ENCODE measurements at regions not wholly inside any gene's neighbourhood (a gene's known extent, or its start where the extent isn't known, plus 50 kb on each side); places are given as distances from the start of the nearest gene placed in this dataset.
"Not testable (repeated sequence)": the region's sequence is repeated elsewhere in the genome, so short reads cannot be mapped to it uniquely, and the experiment has no call there.

GRCh38 chr2:82748653-82749052 lies 1710.4 kb downstream of the SUCLG1 start:
- H3K27me3 Mint-ChIP-seq (ENCODE audit: low read depth in 2 of 2) = no peaks in the 10 kb centered on the region
- TF ChIP-seq CTCF (IDR thresholded peaks at IDR 0.05) = no peak
- H3K9me3 ChIP-seq (ENCODE audit: control insufficient read depth, insufficient read depth, low read length) = no peaks in the 10 kb centered on the region
- H3K4me1 Mint-ChIP-seq = no peaks in the 10 kb centered on the region
- peaks cover 8% of the 10 kb centered on the region for H3K36me3 Mint-ChIP-seq
- intact Hi-C loops (cut with micrococcal nuclease) = no loop called here
- H3K27ac ChIP-seq (ENCODE audit: low read length) = no peak overlapping the region
- no peak overlapping the region for H3K27ac Mint-ChIP-seq
- H3K36me3 ChIP-seq (ENCODE audit: control insufficient read depth, insufficient read depth, low read length) = no peaks in the 10 kb centered on the region
- H3K4me3 Mint-ChIP-seq = no peak overlapping the region
- no peaks in the 10 kb centered on the region for H3K27me3 ChIP-seq (ENCODE audit: control insufficient read depth, insufficient read depth, low read length)
- ATAC-seq = no peak
- no peaks in the 10 kb centered on the region for H3K4me1 ChIP-seq (ENCODE audit: control insufficient read depth, insufficient read depth, low read length)
- no peak for DNase-seq
- 93% methylated on average over 2 of the region's 2 CpGs for WGBS (ENCODE audit: insufficient coverage)
- peaks cover 18 to 38% of the 10 kb centered on the region in 2 donors for H3K9me3 Mint-ChIP-seq
- H3K4me3 ChIP-seq (ENCODE audit: low read length) = no peak overlapping the region

GRCh38 chr2:82740527-82740926 lies 1718.6 kb downstream of the SUCLG1 start:
- intact Hi-C loops (cut with micrococcal nuclease) = no loop called here

GRCh38 chr2:82737965-82738364 lies 1721.1 kb downstream of the SUCLG1 start:
- not testable (repeated sequence) for H3K4me3 Mint-ChIP-seq

More at GRCh38 chr2:82740527-82740926, 1718.6 kb downstream of the SUCLG1 start:
- H3K27ac ChIP-seq (ENCODE audit: low read length) = no peak overlapping the region
- no peaks in the 10 kb centered on the region for H3K4me1 ChIP-seq (ENCODE audit: control insufficient read depth, insufficient read depth, low read length)
- no peaks in the 10 kb centered on the region for H3K27me3 ChIP-seq (ENCODE audit: control insufficient read depth, insufficient read depth, low read length)
- ATAC-seq (no peak), DNase-seq (no peak)
- no peaks in the 10 kb centered on the region for H3K4me1 Mint-ChIP-seq
- 100% methylated on average over 1 of the region's 1 CpG for WGBS (ENCODE audit: insufficient coverage)
- H3K27ac Mint-ChIP-seq = no peak overlapping the region
- no peak overlapping the region for H3K4me3 ChIP-seq (ENCODE audit: low read length)
- H3K4me3 Mint-ChIP-seq = no peak overlapping the region
- no peak for TF ChIP-seq CTCF (IDR thresholded peaks at IDR 0.05)
- no peaks in the 10 kb centered on the region for H3K36me3 Mint-ChIP-seq
- peaks cover 7% of the 10 kb centered on the region for H3K9me3 ChIP-seq (ENCODE audit: control insufficient read depth, insufficient read depth, low read length)
- no peaks in the 10 kb centered on the region for H3K36me3 ChIP-seq (ENCODE audit: control insufficient read depth, insufficient read depth, low read length)
- H3K27me3 Mint-ChIP-seq (ENCODE audit: low read depth in 2 of 2) = no peaks in the 10 kb centered on the region
- peaks cover 10 to 22% of the 10 kb centered on the region in 2 donors for H3K9me3 Mint-ChIP-seq

GRCh38 chr2:82735336-82735735 lies 1723.7 kb downstream of the SUCLG1 start:
- Histone ChIP-seq H3K27ac (ENCODE audit: low read length) (no peak overlapping the region), H3K9me3 (ENCODE audit: control insufficient read depth, insufficient read depth, low read length) (peaks cover 10% of the 10 kb centered on the region), H3K36me3 (ENCODE audit: control insufficient read depth, insufficient read depth, low read length) (no peaks in the 10 kb centered on the region), H3K4me1 (ENCODE audit: control insufficient read depth, insufficient read depth, low read length) (no peaks in the 10 kb centered on the region), H3K27me3 (ENCODE audit: control insufficient read depth, insufficient read depth, low read length) (no peaks in the 10 kb centered on the region), H3K4me3 (ENCODE audit: low read length) (no peak overlapping the region)
- Mint-ChIP-seq H3K27ac (no peak overlapping the region), H3K4me3 (no peak overlapping the region), H3K9me3 (peaks cover 8 to 25% of the 10 kb centered on the region in 2 donors), H3K4me1 (no peaks in the 10 kb centered on the region), H3K36me3 (no peaks in the 10 kb centered on the region), H3K27me3 (ENCODE audit: low read depth in 2 of 2) (no peaks in the 10 kb centered on the region)
- no peak for TF ChIP-seq CTCF (IDR thresholded peaks at IDR 0.05)
- ATAC-seq = no peak
- intact Hi-C loops (cut with micrococcal nuclease) = no loop called here
- DNase-seq = no peak
- 93% methylated on average over 2 of the region's 2 CpGs for WGBS (ENCODE audit: insufficient coverage)

More at GRCh38 chr2:82737965-82738364, 1721.1 kb downstream of the SUCLG1 start:
- DNase-seq; H3K27ac ChIP-seq (ENCODE audit: low read length); H3K27me3 ChIP-seq (ENCODE audit: control insufficient read depth, insufficient read depth, low read length); H3K27ac Mint-ChIP-seq; H3K4me3 ChIP-seq (ENCODE audit: low read length); H3K36me3 Mint-ChIP-seq; ATAC-seq; H3K4me1 ChIP-seq (ENCODE audit: control insufficient read depth, insufficient read depth, low read length); H3K4me1 Mint-ChIP-seq; H3K27me3 Mint-ChIP-seq (ENCODE audit: low read depth in 2 of 2); H3K36me3 ChIP-seq (ENCODE audit: control insufficient read depth, insufficient read depth, low read length); intact Hi-C loops (cut with micrococcal nuclease): not testable (repeated sequence)
- H3K9me3 ChIP-seq (ENCODE audit: control insufficient read depth, insufficient read depth, low read length) = peaks cover 10% of the 10 kb centered on the region
- WGBS (ENCODE audit: insufficient coverage) = 93% methylated on average over 15 of the region's 15 CpGs
- H3K9me3 Mint-ChIP-seq = peaks cover 5 to 23% of the 10 kb centered on the region in 2 donors

Data from natural killer cell (primary cell).